Glutamatergic neuron (in vitro differentiated cells): ENCODE measurements at regions not wholly inside any gene's neighbourhood (a gene's known extent, or its start where the extent isn't known, plus 50 kb on each side); places are given as distances from the start of the nearest gene placed in this dataset.

Experiments
- DNase-seq: peaks from one replicate; pipeline ENCODE4 v3.0.0; 2022
- H3K27ac Mint-ChIP-seq: one replicate; pipeline ENCODE4 v1.8.0; 2020; ENCODE audit warnings: mild to moderate bottlenecking, mixed read lengths, inconsistent platforms; ENCODE audit not compliant: unreplicated experiment
- H3K27me3 Mint-ChIP-seq: one replicate; pipeline ENCODE4 v1.8.0; 2020; ENCODE audit warnings: mild to moderate bottlenecking, moderate library complexity, mixed read lengths, inconsistent platforms; ENCODE audit not compliant: unreplicated experiment
- H3K36me3 Mint-ChIP-seq: one replicate; pipeline ENCODE4 v1.8.0; 2020; ENCODE audit warnings: mild to moderate bottlenecking, mixed read lengths, inconsistent platforms; ENCODE audit not compliant: unreplicated experiment
- H3K4me1 Mint-ChIP-seq: one replicate; pipeline ENCODE4 v1.8.0; 2020; ENCODE audit warnings: mild to moderate bottlenecking, low read depth, mixed read lengths, inconsistent platforms; ENCODE audit not compliant: unreplicated experiment
- H3K4me3 Mint-ChIP-seq: one replicate; pipeline ENCODE4 v1.8.0; 2020; ENCODE audit warnings: mild to moderate bottlenecking, mixed read lengths, inconsistent platforms; ENCODE audit not compliant: unreplicated experiment
- H3K9me3 Mint-ChIP-seq: one replicate; pipeline ENCODE4 v1.8.0; 2020; ENCODE audit warnings: mild to moderate bottlenecking, moderate library complexity, mixed read lengths, inconsistent platforms; ENCODE audit not compliant: unreplicated experiment
- TF ChIP-seq, protein P1 (sequence below): fragments of 200-600 bp; sonication (generic); IDR thresholded peaks from one replicate; pipeline ENCODE4 v1.5.0; 2021; ENCODE audit not compliant: partially characterized antibody, unreplicated experiment

- TF ChIP-seq, protein P1, sequence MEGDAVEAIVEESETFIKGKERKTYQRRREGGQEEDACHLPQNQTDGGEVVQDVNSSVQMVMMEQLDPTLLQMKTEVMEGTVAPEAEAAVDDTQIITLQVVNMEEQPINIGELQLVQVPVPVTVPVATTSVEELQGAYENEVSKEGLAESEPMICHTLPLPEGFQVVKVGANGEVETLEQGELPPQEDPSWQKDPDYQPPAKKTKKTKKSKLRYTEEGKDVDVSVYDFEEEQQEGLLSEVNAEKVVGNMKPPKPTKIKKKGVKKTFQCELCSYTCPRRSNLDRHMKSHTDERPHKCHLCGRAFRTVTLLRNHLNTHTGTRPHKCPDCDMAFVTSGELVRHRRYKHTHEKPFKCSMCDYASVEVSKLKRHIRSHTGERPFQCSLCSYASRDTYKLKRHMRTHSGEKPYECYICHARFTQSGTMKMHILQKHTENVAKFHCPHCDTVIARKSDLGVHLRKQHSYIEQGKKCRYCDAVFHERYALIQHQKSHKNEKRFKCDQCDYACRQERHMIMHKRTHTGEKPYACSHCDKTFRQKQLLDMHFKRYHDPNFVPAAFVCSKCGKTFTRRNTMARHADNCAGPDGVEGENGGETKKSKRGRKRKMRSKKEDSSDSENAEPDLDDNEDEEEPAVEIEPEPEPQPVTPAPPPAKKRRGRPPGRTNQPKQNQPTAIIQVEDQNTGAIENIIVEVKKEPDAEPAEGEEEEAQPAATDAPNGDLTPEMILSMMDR: no peak
- H3K9me3 Mint-ChIP-seq: peaks cover 1% of the 10 kb centered on the region
- H3K36me3 Mint-ChIP-seq: no peaks in the 10 kb centered on the region
- no peak overlapping the region for H3K4me3 Mint-ChIP-seq
- H3K27ac Mint-ChIP-seq: no peak overlapping the region
- H3K27me3 Mint-ChIP-seq: peaks cover 6% of the 10 kb centered on the region
- DNase-seq: no peak
- H3K4me1 Mint-ChIP-seq: peaks cover 11% of the 10 kb centered on the region
Observed at GRCh38 chr3:44029100-44029499, 212.6 kb upstream of the TOPAZ1 start.

DNA sequence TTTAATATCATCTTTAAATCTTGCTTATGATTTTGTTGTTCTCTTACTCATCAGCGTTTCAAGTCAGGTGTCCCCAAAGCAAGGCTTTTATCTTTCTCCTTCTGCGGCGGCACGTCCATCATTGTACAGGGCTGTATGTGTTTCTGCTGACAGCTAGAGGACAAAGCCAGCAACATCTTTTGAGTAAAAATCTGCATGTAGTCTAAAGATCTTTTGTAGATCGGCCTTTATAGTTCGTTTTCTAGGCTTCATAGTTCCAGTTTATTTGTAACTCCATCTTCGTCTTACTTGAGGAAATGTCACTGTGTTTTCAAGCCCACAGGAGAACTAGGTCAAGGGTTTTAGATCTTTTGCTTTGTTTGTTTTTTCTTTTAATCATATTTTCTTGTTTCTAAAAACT lies 211.4 kb upstream of the TOPAZ1 start:
- H3K27me3 Mint-ChIP-seq: peaks cover 6% of the 10 kb centered on the region
- no peak overlapping the region for H3K27ac Mint-ChIP-seq
- H3K36me3 Mint-ChIP-seq: no peaks in the 10 kb centered on the region
- H3K4me3 Mint-ChIP-seq: no peak overlapping the region
- TF ChIP-seq, protein P1: no peak
- no peak for DNase-seq
- peaks cover 8% of the 10 kb centered on the region for H3K4me1 Mint-ChIP-seq
- peaks cover 5% of the 10 kb centered on the region for H3K9me3 Mint-ChIP-seq

GRCh38 chr3:44030687-44031305 lies 210.9 kb upstream of the TOPAZ1 start:
- TF ChIP-seq, protein P1: no peak
- Mint-ChIP-seq H3K4me3 (no peak overlapping the region), H3K36me3 (no peaks in the 10 kb centered on the region), H3K4me1 (peaks cover 4% of the 10 kb centered on the region), H3K27ac (no peak overlapping the region), H3K27me3 (peaks cover 6% of the 10 kb centered on the region), H3K9me3 (peaks cover 5% of the 10 kb centered on the region)
- no peak for DNase-seq

GRCh38 chr3:44031387-44032380 lies 210.0 kb upstream of the TOPAZ1 start:
- no peaks in the 10 kb centered on the region for H3K36me3 Mint-ChIP-seq
- peaks cover 4% of the 10 kb centered on the region for H3K4me1 Mint-ChIP-seq
- no peak overlapping the region for H3K4me3 Mint-ChIP-seq
- no peak for DNase-seq
- peaks cover 6% of the 10 kb centered on the region for H3K27me3 Mint-ChIP-seq
- no peak overlapping the region for H3K27ac Mint-ChIP-seq
- TF ChIP-seq, protein P1: no peak
- peaks cover 5% of the 10 kb centered on the region for H3K9me3 Mint-ChIP-seq

DNA sequence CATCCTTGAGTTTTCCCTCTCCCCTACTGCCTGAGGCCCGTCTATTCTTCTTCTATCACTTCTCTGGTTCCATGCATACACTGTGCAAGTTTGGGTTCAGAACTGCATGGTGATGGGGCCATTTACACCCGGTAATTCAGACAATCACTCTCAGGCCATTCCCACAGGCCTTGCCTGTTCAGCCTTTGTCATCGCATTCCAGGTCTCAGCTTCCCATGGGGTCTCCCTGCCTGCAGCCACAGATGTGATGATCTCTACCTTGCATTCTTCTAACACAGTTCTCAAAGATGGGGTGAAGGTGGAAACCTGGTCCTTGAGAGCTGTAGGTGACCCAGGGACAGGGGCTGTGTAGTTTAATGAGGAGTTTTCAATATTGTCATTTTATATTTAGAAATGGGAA lies 209.2 kb upstream of the TOPAZ1 start:
- Mint-ChIP-seq H3K4me1 (no peaks in the 10 kb centered on the region), H3K27ac (no peak overlapping the region), H3K9me3 (peaks cover 3% of the 10 kb centered on the region), H3K27me3 (peaks cover 4% of the 10 kb centered on the region), H3K36me3 (no peaks in the 10 kb centered on the region), H3K4me3 (no peak overlapping the region)
- DNase-seq: no peak
- TF ChIP-seq, protein P1: no peak
